Type B pancreatic cell (in vitro differentiated cells): ENCODE measurements at regions not wholly inside any gene's neighbourhood (a gene's known extent, or its start where the extent isn't known, plus 50 kb on each side); places are given as distances from the start of the nearest gene placed in this dataset.
"Not testable (repeated sequence)": the region's sequence is repeated elsewhere in the genome, so short reads cannot be mapped to it uniquely, and the experiment has no call there.

Experiments
- DNase-seq: peaks from one replicate; pipeline ENCODE4 v3.0.0; 2021; ENCODE audit warnings: mixed read lengths; ENCODE audit not compliant: unreplicated experiment; ENCODE audit errors: extremely low spot score
- H3K27ac Mint-ChIP-seq: 2 replicates; pipeline ENCODE4 v1.8.0; 2021; ENCODE audit warnings: mild to moderate bottlenecking, mixed read lengths
- H3K27me3 Mint-ChIP-seq: 2 replicates; pipeline ENCODE4 v1.8.0; 2021; ENCODE audit warnings: mixed read lengths
- H3K36me3 Mint-ChIP-seq: 2 replicates; pipeline ENCODE4 v1.8.0; 2021; ENCODE audit warnings: mixed read lengths
- H3K4me1 Mint-ChIP-seq: one replicate; pipeline ENCODE4 v1.8.0; 2021; ENCODE audit warnings: mixed read lengths; ENCODE audit not compliant: unreplicated experiment
- H3K4me3 Mint-ChIP-seq: 2 replicates; pipeline ENCODE4 v1.8.0; 2021; ENCODE audit warnings: mild to moderate bottlenecking, mixed read lengths
- H3K9me3 Mint-ChIP-seq: 2 replicates; pipeline ENCODE4 v1.8.0; 2021; ENCODE audit warnings: mixed read lengths
- TF ChIP-seq, protein P1 (sequence below): fragments of 200-600 bp; sonication (generic); conservative IDR thresholded peaks from 2 replicates; pipeline ENCODE4 v1.5.0; 2021; ENCODE audit warnings: antibody characterized with exemption, mild to moderate bottlenecking

DNA sequence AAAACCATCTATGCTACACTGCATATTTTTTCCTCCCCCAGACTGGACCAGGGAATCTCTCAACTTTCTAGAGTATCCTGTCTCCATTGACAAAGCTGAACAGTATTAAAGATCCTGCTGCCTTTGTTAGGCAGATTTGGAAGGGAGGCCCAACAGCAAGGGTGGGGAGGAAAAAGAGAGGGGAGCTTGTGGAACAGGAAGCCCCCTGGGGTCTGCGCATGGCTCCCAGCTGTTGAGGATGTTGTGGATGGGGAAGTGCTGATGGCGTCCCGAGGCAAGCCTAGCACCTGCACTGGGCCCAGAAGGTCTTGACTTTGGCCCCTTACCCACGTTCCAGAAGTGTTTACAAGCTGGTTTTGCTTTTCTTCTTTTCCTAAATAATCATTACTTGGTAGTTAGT lies 146.6 kb downstream of the TBC1D2B start:
- H3K4me3 Mint-ChIP-seq, H3K27ac Mint-ChIP-seq, DNase-seq, H3K9me3 Mint-ChIP-seq, H3K27me3 Mint-ChIP-seq, H3K4me1 Mint-ChIP-seq, H3K36me3 Mint-ChIP-seq: not testable (repeated sequence)

- H3K4me1 Mint-ChIP-seq, H3K27ac Mint-ChIP-seq: not testable (repeated sequence)
Measured at GRCh38 chr15:77930490-77930889, 147.0 kb downstream of the TBC1D2B start.

GRCh38 chr15:77926789-77927188 lies 150.7 kb downstream of the TBC1D2B start:
- DNase-seq, result peak; percentile 47
- H3K36me3 Mint-ChIP-seq, H3K27ac Mint-ChIP-seq, H3K27me3 Mint-ChIP-seq, H3K4me3 Mint-ChIP-seq, H3K9me3 Mint-ChIP-seq: not testable (repeated sequence)
- peaks cover 11% of the 10 kb centered on the region for H3K4me1 Mint-ChIP-seq

More at GRCh38 chr15:77930490-77930889, 147.0 kb downstream of the TBC1D2B start:
- not testable (repeated sequence) for H3K27me3 Mint-ChIP-seq, H3K4me3 Mint-ChIP-seq, H3K36me3 Mint-ChIP-seq, DNase-seq, H3K9me3 Mint-ChIP-seq

- H3K27ac Mint-ChIP-seq, H3K9me3 Mint-ChIP-seq, H3K27me3 Mint-ChIP-seq, H3K36me3 Mint-ChIP-seq, H3K4me3 Mint-ChIP-seq: not testable (repeated sequence)
- DNase-seq, result peak; percentile 52
- H3K4me1 Mint-ChIP-seq, result peaks cover 11% of the 10 kb centered on the region
Measured at GRCh38 chr15:77926296-77926695, 151.2 kb downstream of the TBC1D2B start.

GRCh38 chr15:77925101-77925500 lies 152.4 kb downstream of the TBC1D2B start:
- H3K36me3 Mint-ChIP-seq, H3K9me3 Mint-ChIP-seq, DNase-seq, H3K27ac Mint-ChIP-seq, H3K4me3 Mint-ChIP-seq, H3K27me3 Mint-ChIP-seq, H3K4me1 Mint-ChIP-seq: not testable (repeated sequence)

DNA sequence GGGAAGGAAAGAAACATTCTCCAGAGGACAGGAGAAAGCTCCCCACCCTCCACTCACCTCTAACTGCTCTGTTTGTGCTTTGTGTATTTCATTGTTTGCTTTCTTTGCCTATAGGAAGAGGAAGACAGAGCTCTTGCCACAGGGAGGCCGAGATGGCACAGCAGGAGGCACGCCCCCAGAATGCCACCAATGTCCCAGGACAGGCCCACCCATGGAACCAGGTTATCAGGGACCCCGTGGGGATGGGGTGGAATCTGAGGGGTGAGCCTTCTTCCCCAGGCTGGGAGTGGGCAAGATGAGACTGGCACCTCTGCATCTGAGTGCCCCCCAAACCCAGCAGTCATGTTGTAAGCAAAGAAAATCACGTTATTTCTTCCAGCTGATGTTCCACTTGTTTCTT lies 155.8 kb downstream of the TBC1D2B start:
- H3K27me3 Mint-ChIP-seq, result peaks cover 11% of the 10 kb centered on the region
- H3K36me3 Mint-ChIP-seq, result no peaks in the 10 kb centered on the region
- H3K4me1 Mint-ChIP-seq, result peaks cover 6% of the 10 kb centered on the region
- TF ChIP-seq, protein P1, sequence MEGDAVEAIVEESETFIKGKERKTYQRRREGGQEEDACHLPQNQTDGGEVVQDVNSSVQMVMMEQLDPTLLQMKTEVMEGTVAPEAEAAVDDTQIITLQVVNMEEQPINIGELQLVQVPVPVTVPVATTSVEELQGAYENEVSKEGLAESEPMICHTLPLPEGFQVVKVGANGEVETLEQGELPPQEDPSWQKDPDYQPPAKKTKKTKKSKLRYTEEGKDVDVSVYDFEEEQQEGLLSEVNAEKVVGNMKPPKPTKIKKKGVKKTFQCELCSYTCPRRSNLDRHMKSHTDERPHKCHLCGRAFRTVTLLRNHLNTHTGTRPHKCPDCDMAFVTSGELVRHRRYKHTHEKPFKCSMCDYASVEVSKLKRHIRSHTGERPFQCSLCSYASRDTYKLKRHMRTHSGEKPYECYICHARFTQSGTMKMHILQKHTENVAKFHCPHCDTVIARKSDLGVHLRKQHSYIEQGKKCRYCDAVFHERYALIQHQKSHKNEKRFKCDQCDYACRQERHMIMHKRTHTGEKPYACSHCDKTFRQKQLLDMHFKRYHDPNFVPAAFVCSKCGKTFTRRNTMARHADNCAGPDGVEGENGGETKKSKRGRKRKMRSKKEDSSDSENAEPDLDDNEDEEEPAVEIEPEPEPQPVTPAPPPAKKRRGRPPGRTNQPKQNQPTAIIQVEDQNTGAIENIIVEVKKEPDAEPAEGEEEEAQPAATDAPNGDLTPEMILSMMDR, result no peak
- no peak overlapping the region for H3K4me3 Mint-ChIP-seq
- DNase-seq, result peak; percentile 51
- H3K9me3 Mint-ChIP-seq, result no peaks in the 10 kb centered on the region
- no peak overlapping the region for H3K27ac Mint-ChIP-seq

- not testable (repeated sequence) for H3K4me3 Mint-ChIP-seq, H3K9me3 Mint-ChIP-seq, H3K4me1 Mint-ChIP-seq, H3K27ac Mint-ChIP-seq, H3K36me3 Mint-ChIP-seq
- DNase-seq, result peak; percentile 60
- peaks cover 16% of the 10 kb centered on the region for H3K27me3 Mint-ChIP-seq
Measured at GRCh38 chr15:77916966-77917635, 160.4 kb downstream of the TBC1D2B start.

DNA sequence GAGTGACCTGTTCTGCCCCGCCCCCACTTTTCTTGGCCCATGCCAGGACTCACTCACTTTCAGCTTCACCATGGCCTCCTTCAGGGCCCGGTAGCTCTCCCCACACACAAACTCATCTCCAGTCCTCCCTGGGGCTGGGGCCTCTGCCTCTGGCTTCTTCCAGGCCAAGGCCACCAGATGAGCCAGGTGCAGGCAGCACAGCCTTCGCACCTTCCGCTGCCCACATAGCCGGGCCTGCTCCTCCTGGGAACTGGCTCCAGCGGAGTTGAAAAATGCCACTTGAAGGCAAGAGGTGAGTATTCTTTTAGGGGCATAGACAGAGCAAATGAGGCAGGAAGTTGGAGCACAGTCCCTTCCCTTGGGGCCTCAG lies 161.6 kb downstream of the TBC1D2B start:
- H3K9me3 Mint-ChIP-seq, H3K4me1 Mint-ChIP-seq, H3K36me3 Mint-ChIP-seq, H3K4me3 Mint-ChIP-seq, H3K27ac Mint-ChIP-seq: not testable (repeated sequence)
- peaks cover 14% of the 10 kb centered on the region for H3K27me3 Mint-ChIP-seq
- peak; percentile 53 for DNase-seq

DNA sequence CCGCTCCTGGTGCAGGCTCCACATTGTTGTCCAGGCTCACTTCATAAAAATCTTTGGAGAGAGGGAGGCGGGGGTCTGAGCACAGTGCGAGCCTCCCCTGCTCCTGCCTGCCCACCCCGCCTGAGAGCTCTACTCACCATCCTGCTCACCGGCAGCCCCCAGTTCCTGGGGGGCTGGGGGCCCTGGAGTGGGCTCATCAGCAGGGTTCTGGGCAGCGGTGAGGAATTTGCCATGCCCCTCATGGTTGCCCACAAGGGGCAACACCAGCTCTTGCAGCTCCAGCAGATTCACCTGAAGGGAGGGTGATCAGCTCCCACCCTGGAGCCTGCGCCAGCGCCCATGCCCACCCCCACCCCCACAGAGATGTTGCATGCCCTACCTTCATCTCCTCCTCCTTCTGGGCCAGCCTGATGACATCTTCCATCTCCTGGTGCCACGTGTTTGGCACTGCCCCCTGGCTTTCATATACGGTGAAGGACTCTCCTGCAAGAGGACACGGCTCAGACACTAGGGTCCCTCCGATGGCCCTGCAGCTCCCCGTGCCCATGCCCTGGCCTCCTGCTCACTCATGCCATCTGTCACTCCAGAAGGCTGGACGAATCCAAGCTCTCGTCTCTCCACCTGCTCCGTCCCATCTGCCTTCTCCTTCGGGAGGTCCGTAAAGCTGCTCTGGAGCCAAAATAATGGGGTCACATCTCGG lies 162.1 kb downstream of the TBC1D2B start:
- no peak overlapping the region for H3K27ac Mint-ChIP-seq
- TF ChIP-seq, protein P1, result no peak
- H3K36me3 Mint-ChIP-seq, result no peaks in the 10 kb centered on the region
- peaks cover 14% of the 10 kb centered on the region for H3K27me3 Mint-ChIP-seq
- no peak overlapping the region for H3K4me3 Mint-ChIP-seq
- no peaks in the 10 kb centered on the region for H3K9me3 Mint-ChIP-seq
- no peaks in the 10 kb centered on the region for H3K4me1 Mint-ChIP-seq
- DNase-seq, result peak; percentile 56

DNA sequence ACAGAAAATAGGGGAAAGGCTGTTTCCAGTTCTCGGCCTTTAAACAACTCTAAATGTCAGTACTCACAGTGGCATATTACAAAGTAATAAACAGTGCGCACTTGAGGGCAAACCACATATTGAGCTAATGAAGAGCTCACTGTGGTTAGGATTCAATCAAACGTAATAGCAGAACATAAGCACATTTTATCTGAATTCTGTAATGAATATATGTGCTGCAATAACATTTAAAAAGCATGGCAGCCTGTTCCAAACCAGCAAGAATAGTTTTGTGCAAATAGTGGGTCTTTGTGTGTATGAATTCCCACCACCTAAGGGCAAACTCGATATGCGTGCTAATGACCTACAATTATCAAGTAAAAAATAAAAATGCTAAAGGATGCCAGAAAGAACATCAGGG lies 163.0 kb downstream of the TBC1D2B start:
- H3K27ac Mint-ChIP-seq, H3K4me1 Mint-ChIP-seq, DNase-seq, H3K4me3 Mint-ChIP-seq, H3K36me3 Mint-ChIP-seq, H3K9me3 Mint-ChIP-seq: not testable (repeated sequence)
- peaks cover 10% of the 10 kb centered on the region for H3K27me3 Mint-ChIP-seq
